SK-N-SH (cell line): ENCODE measurements at regions not wholly inside any gene's neighbourhood (a gene's known extent, or its start where the extent isn't known, plus 50 kb on each side); places are given as distances from the start of the nearest gene placed in this dataset.

ENCODE experiments used
- CTCF ChIA-PET: fragments of 300-600, 350-600 bp; formaldehyde crosslinking; extraction: SDS; loops from one replicate; lab custom pipeline; 2021; lab: Yijun Ruan, JAX
- POLR2A ChIA-PET: fragments of 350-600 bp; sonication (Branson Sonifier 250); formaldehyde crosslinking; extraction: SDS; loops from one replicate; lab custom pipeline; 2020; ENCODE audit warnings: antibody characterized with exemption, inconsistent platforms; lab: Yijun Ruan, JAX
- DNase-seq: peaks from one replicate; pipeline ENCODE4 v3.0.0; 2012
- H2AFZ ChIP-seq: fragments of 200-600 bp; sonication (generic); 2 replicates; pipeline ENCODE4 v1.8.1; 2016; ENCODE audit warnings: antibody characterized with exemption, mild to moderate bottlenecking, low read depth
- H3F3A ChIP-seq: fragments of 200-600 bp; sonication (generic); replicated peaks from 2 replicates; pipeline ENCODE3; 2016; ENCODE audit warnings: antibody characterized with exemption, mild to moderate bottlenecking; ENCODE audit not compliant: insufficient read depth
- H3K27ac ChIP-seq, 2 experiments: fragments of 200-500 bp in 1 of 2; fragments of 200-600 bp in 1 of 2; sonication (Bioruptor generic) in 1 of 2; sonication (generic), shearing (Covaris generic) in 1 of 2; 2 replicates each; pipeline versions ENCODE4 v1.5.1 to v1.6.1; 2014 to 2016; ENCODE audit warnings: low read depth in 2 of 2, inconsistent platforms in 1 of 2, low read length in 1 of 2, mild to moderate bottlenecking in 1 of 2, mixed read lengths in 1 of 2
- H3K27me3 ChIP-seq: fragments of 200-600 bp; sonication (generic), shearing (Covaris generic); 2 replicates; pipeline ENCODE4 v1.6.1; 2016; ENCODE audit warnings: mixed run types; ENCODE audit not compliant: insufficient read depth
- H3K36me3 ChIP-seq, 2 experiments: fragments of 200-500 bp in 1 of 2; fragments of 200-600 bp in 1 of 2; sonication (Bioruptor generic) in 1 of 2; sonication (generic) in 1 of 2; replicated peaks in 1 of 2; 2 replicates each; pipeline versions ENCODE3 to v1.5.1; 2014 to 2016; ENCODE audit warnings: low read length in 1 of 2, mild to moderate bottlenecking in 1 of 2; ENCODE audit not compliant: insufficient read depth in 2 of 2, control insufficient read depth in 1 of 2
- H3K4me1 ChIP-seq, 2 experiments: fragments of 200-500 bp in 1 of 2; fragments of 200-600 bp in 1 of 2; sonication (Bioruptor generic) in 1 of 2; sonication (generic), shearing (Covaris generic) in 1 of 2; 2 replicates each; pipeline versions ENCODE4 v1.5.1 to v1.6.1; 2014 to 2016; ENCODE audit warnings: low read depth in 1 of 2, low read length in 1 of 2, mixed run types in 1 of 2; ENCODE audit not compliant: insufficient read depth in 2 of 2, control insufficient read depth in 1 of 2
- H3K4me2 ChIP-seq: fragments of 200-600 bp; sonication (generic), shearing (Covaris generic); 2 replicates; pipeline ENCODE4 v1.6.1; 2017; ENCODE audit warnings: mixed run types
- H3K4me3 ChIP-seq, 2 experiments: fragments of 200-500 bp in 1 of 2; fragments of 200-600 bp in 1 of 2; sonication (Bioruptor generic) in 1 of 2; sonication (generic), shearing (Covaris generic) in 1 of 2; 2 replicates each; pipeline versions ENCODE4 v1.5.1 to v1.8.1; 2014 to 2016; ENCODE audit warnings: low read depth in 2 of 2, inconsistent platforms in 1 of 2, low read length in 1 of 2, mild to moderate bottlenecking in 1 of 2, mixed read lengths in 1 of 2, moderate library complexity in 1 of 2
- H3K79me2 ChIP-seq: fragments of 200-600 bp; sonication (generic); 2 replicates; pipeline ENCODE4 v1.8.1; 2017; ENCODE audit warnings: mild to moderate bottlenecking; ENCODE audit not compliant: insufficient read depth
- H3K9ac ChIP-seq: fragments of 200-600 bp; sonication (generic); 2 replicates; pipeline ENCODE4 v1.6.1; 2017; ENCODE audit warnings: mixed run types
- H3K9me2 ChIP-seq: fragments of 200-600 bp; sonication (generic); 2 replicates; pipeline ENCODE4 v1.6.1; 2017; ENCODE audit warnings: mixed run types
- H3K9me3 ChIP-seq: fragments of 200-600 bp; sonication (generic); 2 replicates; pipeline ENCODE4 v1.6.1; 2017; ENCODE audit warnings: mixed run types, mild to moderate bottlenecking, moderate library complexity
- H4K20me1 ChIP-seq: fragments of 200-600 bp; sonication (generic); 2 replicates; pipeline ENCODE4 v1.6.1; 2017; ENCODE audit warnings: mild to moderate bottlenecking, mixed run types; ENCODE audit not compliant: insufficient read depth
- FOSL2 ChIP-seq: IDR thresholded peaks from 2 replicates; pipeline ENCODE4 v1.4.0; 2012; ENCODE audit warnings: low read depth, mild to moderate bottlenecking, moderate library complexity, borderline replicate concordance
- FOXJ3 ChIP-seq: sonication (generic); formaldehyde crosslinking; IDR thresholded peaks from 2 replicates; pipeline ENCODE4 v1.5.1; 2020; ENCODE audit warnings: mild to moderate bottlenecking, missing genetic modification reagents
- FOXM1 ChIP-seq: IDR thresholded peaks from 2 replicates; pipeline ENCODE4 v1.4.0; 2012; ENCODE audit warnings: low read depth, mild to moderate bottlenecking
- GABPA ChIP-seq: IDR thresholded peaks from 2 replicates; pipeline ENCODE4 v1.4.0; 2012; ENCODE audit warnings: low read depth, mild to moderate bottlenecking
- IRF3 ChIP-seq: fragments of 150-350 bp; IDR thresholded peaks from 2 replicates; pipeline ENCODE4 v1.6.1; 2016; ENCODE audit warnings: mild to moderate bottlenecking, low read depth, low read length
- MEF2A ChIP-seq: IDR thresholded peaks from 2 replicates; pipeline ENCODE4 v1.4.0; 2012; ENCODE audit warnings: low read depth, borderline replicate concordance
- NFIC ChIP-seq: IDR thresholded peaks from 2 replicates; pipeline ENCODE4 v1.4.0; 2012; ENCODE audit warnings: borderline replicate concordance
- NRF1 ChIP-seq: IDR thresholded peaks from 2 replicates; pipeline ENCODE4 v1.6.1; 2012; ENCODE audit warnings: low read depth, mild to moderate bottlenecking, low read length
- PBX3 ChIP-seq: IDR thresholded peaks from 2 replicates; pipeline ENCODE4; 2012
- SMC3 ChIP-seq: IDR thresholded peaks from 2 replicates; pipeline ENCODE4 v1.6.1; 2012; ENCODE audit warnings: low read depth, low read length, improper control_type of control experiment
- TAF1 ChIP-seq: IDR thresholded peaks from 2 replicates; pipeline ENCODE4 v1.6.1; 2012; ENCODE audit warnings: low read depth, mild to moderate bottlenecking, low read length, moderate library complexity, borderline replicate concordance
- USF2 ChIP-seq: fragments of 150-350 bp; IDR thresholded peaks from 2 replicates; pipeline ENCODE4 v1.6.1; 2017; ENCODE audit warnings: antibody characterized with exemption, low read length, low read depth, borderline replicate concordance
- YY1 ChIP-seq: IDR thresholded peaks from 2 replicates; pipeline ENCODE4 v1.4.0; 2012; ENCODE audit warnings: low read depth, mild to moderate bottlenecking
- ZBTB33 ChIP-seq: IDR thresholded peaks from 2 replicates; pipeline ENCODE4 v1.4.0; 2012; ENCODE audit warnings: low read depth, borderline replicate concordance
- WGBS: methylation state at CpG from one replicate; pipeline ENCODE4 v1.1.6; 2017; ENCODE audit warnings: low lambda C conversion rate; 5-methylcytosine and 5-hydroxymethylcytosine counted together

GRCh38 chr5:117877731-117878130 lies 1110.6 kb downstream of the DTWD2 start:
- Histone ChIP-seq H3F3A (no peaks in the 10 kb centered on the region), H2AFZ (no peak overlapping the region), H3K4me1 (no peaks in the 10 kb centered on the region), H3K27ac (no peak overlapping the region), H4K20me1 (no peaks in the 10 kb centered on the region), H3K79me2 (no peaks in the 10 kb centered on the region), H3K36me3 (no peaks in the 10 kb centered on the region), H3K4me3 (no peak overlapping the region), H3K9me3 (peaks cover 3% of the 10 kb centered on the region; the same call in 1 of the 2 replicates), H3K9ac (no peak overlapping the region), H3K9me2 (no peaks in the 10 kb centered on the region), H3K4me2 (no peak overlapping the region), H3K27me3 (no peaks in the 10 kb centered on the region)
- 32% methylated on average over 2 of the region's 2 CpGs for WGBS
- POLR2A ChIA-PET: no interaction called here
- DNase-seq: no peak
- CTCF ChIA-PET: no interaction called here
- no peak for TF ChIP-seq YY1
- TF ChIP-seq NFIC: no peak
- TF ChIP-seq NRF1: no peak
- TF ChIP-seq FOXM1: no peak
- TF ChIP-seq ZBTB33: no peak
- TF ChIP-seq IRF3: no peak
- no peak for TF ChIP-seq SMC3
- TF ChIP-seq PBX3: no peak
- TF ChIP-seq FOSL2: no peak
- TF ChIP-seq GABPA: no peak
- TF ChIP-seq FOXJ3 (CRISPR knock-in tag): no peak
- TF ChIP-seq TAF1: no peak
- no peak for TF ChIP-seq MEF2A
- TF ChIP-seq USF2: no peak
